ENCODE measurements at regions not wholly inside any gene's neighbourhood (a gene's known extent, or its start where the extent isn't known, plus 50 kb on each side); places are given as distances from the start of the nearest gene placed in this dataset.

- no peak for DNase-seq
Observed at GRCh38 chr1:232409584-232409983, 220.3 kb downstream of the SIPA1L2 start.

- no peak for DNase-seq
Observed at GRCh38 chr1:232407120-232407519, 222.8 kb downstream of the SIPA1L2 start.

GRCh38 chr1:232405781-232406180 lies 224.2 kb downstream of the SIPA1L2 start:
- no peak for DNase-seq

- no peak for DNase-seq
Observed at GRCh38 chr1:232404981-232405731, 224.8 kb downstream of the SIPA1L2 start.

- DNase-seq, result no peak
Observed at GRCh38 chr1:232404227-232404626, 225.7 kb downstream of the SIPA1L2 start.

GRCh38 chr1:232403017-232403714 lies 226.8 kb downstream of the SIPA1L2 start:
- DNase-seq, result no peak

GRCh38 chr1:232398823-232399222 lies 231.1 kb downstream of the SIPA1L2 start:
- no peak for DNase-seq

- DNase-seq, result no peak
Observed at GRCh38 chr1:232393444-232394146, 236.3 kb downstream of the SIPA1L2 start.

GRCh38 chr1:232393010-232393409 lies 236.9 kb downstream of the SIPA1L2 start:
- no peak for DNase-seq

- DNase-seq, result peak in 1 of 3 experiments; percentile 34
Observed at GRCh38 chr1:232390590-232390989, 239.3 kb downstream of the SIPA1L2 start.

- DNase-seq, result no peak
Observed at GRCh38 chr1:232389744-232390143, 240.2 kb downstream of the SIPA1L2 start.

GRCh38 chr1:232388363-232388762 lies 241.6 kb downstream of the SIPA1L2 start:
- no peak for DNase-seq

- DNase-seq, result no peak
Observed at GRCh38 chr1:232386721-232387510, 243.0 kb downstream of the SIPA1L2 start.

GRCh38 chr1:232386294-232386693 lies 243.6 kb downstream of the SIPA1L2 start:
- DNase-seq, result no peak

GRCh38 chr1:232385221-232385620 lies 244.7 kb downstream of the SIPA1L2 start:
- DNase-seq, result no peak

GRCh38 chr1:232384171-232384883 lies 245.6 kb downstream of the SIPA1L2 start:
- DNase-seq, result no peak

GRCh38 chr1:232383455-232384123 lies 246.3 kb downstream of the SIPA1L2 start:
- no peak for DNase-seq

- no peak for DNase-seq
Observed at GRCh38 chr1:232382671-232383070, 247.3 kb downstream of the SIPA1L2 start.

- peak in 1 of 3 experiments; percentile 14 for DNase-seq
Observed at GRCh38 chr1:232381394-232382100, 248.4 kb downstream of the SIPA1L2 start.

- no peak for DNase-seq
Observed at GRCh38 chr1:232380596-232380995, 249.3 kb downstream of the SIPA1L2 start.

- DNase-seq, result no peak
Observed at GRCh38 chr1:232380131-232380530, 249.8 kb downstream of the SIPA1L2 start.
